OCI-LY7 (cell line): ENCODE measurements at regions not wholly inside any gene's neighbourhood (a gene's known extent, or its start where the extent isn't known, plus 50 kb on each side); places are given as distances from the start of the nearest gene placed in this dataset.
"Not testable (repeated sequence)": the region's sequence is repeated elsewhere in the genome, so short reads cannot be mapped to it uniquely, and the experiment has no call there.

Source experiments
- BruUV-seq: library from RNA; stranded (reverse); fragments of 400-500 nt; replicated peaks from 2 replicates; lab custom pipeline; 2021; lab: Mats Ljungman, UMichigan
- CTCF ChIA-PET: fragments of 300-600 bp; sonication (Branson Sonifier 250); formaldehyde crosslinking; loops from one replicate; lab custom pipeline; 2022; ENCODE audit warnings: antibody characterized with exemption; ENCODE audit not compliant: unreplicated experiment; lab: Charles Lee
- POLR2A ChIA-PET: fragments of 300-600 bp; sonication (Branson Sonifier 250); formaldehyde crosslinking; loops from one replicate; lab custom pipeline; 2022; ENCODE audit warnings: antibody characterized with exemption; lab: Charles Lee
- DNase-seq: peaks from one replicate; pipeline ENCODE4 v3.0.0-alpha.2; 2015; ENCODE audit warnings: low spot score
- H2AFZ ChIP-seq: fragments of 200-600 bp; sonication (generic), shearing (Covaris generic); 2 replicates; pipeline ENCODE4 v1.6.1; 2014; ENCODE audit warnings: mild to moderate bottlenecking, antibody characterized with exemption, low read length, moderate library complexity
- H3K27ac ChIP-seq: fragments of 200-600 bp; sonication (generic); 2 replicates; pipeline ENCODE4 v1.5.1; 2014; ENCODE audit warnings: mixed run types, low read depth, mild to moderate bottlenecking, moderate library complexity, low read length, inconsistent platforms; ENCODE audit not compliant: poor library complexity, severe bottlenecking
- H3K36me3 ChIP-seq: fragments of 200-600 bp; sonication (generic); 2 replicates; pipeline ENCODE4 v1.6.1; 2014; ENCODE audit warnings: mild to moderate bottlenecking, antibody characterized with exemption, low read length, moderate library complexity, mixed read lengths; ENCODE audit not compliant: insufficient read depth
- H3K4me1 ChIP-seq: fragments of 200-600 bp; sonication (generic); 2 replicates; pipeline ENCODE4 v1.5.1; 2014; ENCODE audit warnings: mild to moderate bottlenecking, low read length; ENCODE audit not compliant: insufficient read depth, poor library complexity, severe bottlenecking
- H3K4me2 ChIP-seq: fragments of 200-600 bp; sonication (generic); 2 replicates; pipeline ENCODE4 v1.6.1; 2014; ENCODE audit warnings: mild to moderate bottlenecking, low read length
- H3K4me3 ChIP-seq: fragments of 200-600 bp; sonication (generic); 2 replicates; pipeline ENCODE4 v1.5.1; 2014; ENCODE audit warnings: mild to moderate bottlenecking, low read depth, low read length; ENCODE audit not compliant: poor library complexity, severe bottlenecking
- H3K79me2 ChIP-seq: fragments of 200-600 bp; sonication (generic); 2 replicates; pipeline ENCODE4 v1.6.1; 2016; ENCODE audit warnings: low read depth, mild to moderate bottlenecking, low read length, moderate library complexity, mixed read lengths; ENCODE audit not compliant: insufficient read depth
- H3K9me2 ChIP-seq: fragments of 200-600 bp; sonication (generic); 2 replicates; pipeline ENCODE4 v1.6.1; 2016; ENCODE audit warnings: mild to moderate bottlenecking, low read length, mixed read lengths; ENCODE audit not compliant: insufficient read depth
- H3K9me3 ChIP-seq: fragments of 200-600 bp; sonication (generic); 2 replicates; pipeline ENCODE4 v1.6.1; 2014; ENCODE audit warnings: mild to moderate bottlenecking, mixed run types, low read length, mixed read lengths
- H4K20me1 ChIP-seq: fragments of 200-600 bp; sonication (generic); 2 replicates; pipeline ENCODE4 v1.6.1; 2014; ENCODE audit warnings: mild to moderate bottlenecking, antibody characterized with exemption, low read length, moderate library complexity, mixed read lengths; ENCODE audit not compliant: insufficient read depth
- intact Hi-C: fragments of 100-400 bp; cut with micrococcal nuclease; formaldehyde crosslinking; loops from one replicate; pipeline ENCODE4 v1.10.0; 2022; ENCODE audit not compliant: unreplicated experiment

- H3K9me2 ChIP-seq, H3K4me1 ChIP-seq, POLR2A ChIA-PET, H2AFZ ChIP-seq, H3K4me2 ChIP-seq, H4K20me1 ChIP-seq, DNase-seq, H3K27ac ChIP-seq, BruUV-seq, H3K4me3 ChIP-seq, H3K79me2 ChIP-seq, H3K36me3 ChIP-seq, CTCF ChIA-PET, intact Hi-C loops, H3K9me3 ChIP-seq: not testable (repeated sequence)
Measured at GRCh38 chr21:6136732-6137131, 4384.7 kb upstream of the TPTE start.

GRCh38 chr21:6138244-6139136 lies 4382.9 kb upstream of the TPTE start:
- H3K79me2 ChIP-seq, POLR2A ChIA-PET, BruUV-seq, H3K27ac ChIP-seq, intact Hi-C loops, CTCF ChIA-PET, H2AFZ ChIP-seq, H3K9me3 ChIP-seq, H3K4me1 ChIP-seq, H3K4me3 ChIP-seq, H3K4me2 ChIP-seq, H3K36me3 ChIP-seq, DNase-seq, H4K20me1 ChIP-seq, H3K9me2 ChIP-seq: not testable (repeated sequence)

DNA sequence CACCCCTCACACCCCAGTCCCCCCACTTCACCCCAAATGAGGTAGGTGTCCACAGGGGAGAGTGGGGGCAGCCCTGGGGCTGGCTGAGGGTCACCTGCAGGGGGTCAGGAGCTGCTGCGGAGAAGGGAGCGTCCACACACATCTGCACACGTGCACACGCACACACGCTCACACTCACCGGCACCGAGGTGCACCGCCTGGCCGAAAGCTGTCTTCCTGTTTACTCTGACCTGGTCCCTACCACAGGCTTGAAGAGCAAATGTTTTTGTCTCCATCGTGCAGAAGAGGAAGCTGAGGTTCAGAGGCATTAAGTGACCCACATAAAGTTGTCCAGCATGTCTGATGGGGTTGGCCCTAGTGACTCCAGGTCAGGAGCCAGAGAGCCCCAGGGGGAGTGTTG lies 4382.1 kb upstream of the TPTE start:
- DNase-seq, H3K4me2 ChIP-seq, H3K4me3 ChIP-seq, H3K27ac ChIP-seq, H3K79me2 ChIP-seq, H3K4me1 ChIP-seq, H3K9me2 ChIP-seq, H3K9me3 ChIP-seq, H3K36me3 ChIP-seq, H2AFZ ChIP-seq, intact Hi-C loops, POLR2A ChIA-PET, CTCF ChIA-PET, BruUV-seq, H4K20me1 ChIP-seq: not testable (repeated sequence)

GRCh38 chr21:6139862-6140261 lies 4381.5 kb upstream of the TPTE start:
- H3K9me3 ChIP-seq, H3K36me3 ChIP-seq, intact Hi-C loops, H3K4me1 ChIP-seq, H3K27ac ChIP-seq, H4K20me1 ChIP-seq, H3K79me2 ChIP-seq, H2AFZ ChIP-seq, H3K4me2 ChIP-seq, H3K9me2 ChIP-seq, CTCF ChIA-PET, POLR2A ChIA-PET, H3K4me3 ChIP-seq, DNase-seq, BruUV-seq: not testable (repeated sequence)

- H3K4me2 ChIP-seq, H3K79me2 ChIP-seq, POLR2A ChIA-PET, DNase-seq, H3K27ac ChIP-seq, H3K9me3 ChIP-seq, H3K4me3 ChIP-seq, CTCF ChIA-PET, BruUV-seq, intact Hi-C loops, H3K36me3 ChIP-seq, H4K20me1 ChIP-seq, H3K9me2 ChIP-seq, H3K4me1 ChIP-seq, H2AFZ ChIP-seq: not testable (repeated sequence)
Measured at GRCh38 chr21:6140467-6141137, 4380.8 kb upstream of the TPTE start.

- BruUV-seq, CTCF ChIA-PET, intact Hi-C loops, POLR2A ChIA-PET, H3K4me1 ChIP-seq, H3K9me3 ChIP-seq, H3K4me3 ChIP-seq, H3K36me3 ChIP-seq, H2AFZ ChIP-seq, DNase-seq, H4K20me1 ChIP-seq, H3K79me2 ChIP-seq, H3K4me2 ChIP-seq, H3K9me2 ChIP-seq, H3K27ac ChIP-seq: not testable (repeated sequence)
Measured at GRCh38 chr21:6141138-6141474, 4380.3 kb upstream of the TPTE start.
